NOMO-1 (cell line): ENCODE measurements at regions not wholly inside any gene's neighbourhood (a gene's known extent, or its start where the extent isn't known, plus 50 kb on each side); places are given as distances from the start of the nearest gene placed in this dataset.
"Not testable (repeated sequence)": the region's sequence is repeated elsewhere in the genome, so short reads cannot be mapped to it uniquely, and the experiment has no call there.

Experiments used
- DNase-seq, 2 experiments: peaks; one replicate each; lab custom pipeline; 2025; ENCODE audit not compliant: unreplicated experiment in 2 of 2; lab: John Stamatoyannopoulos, UW

- DNase-seq = no peak
Observed at GRCh38 chr20:57818418-57819181, 108.8 kb upstream of the PMEPA1 start.

DNA sequence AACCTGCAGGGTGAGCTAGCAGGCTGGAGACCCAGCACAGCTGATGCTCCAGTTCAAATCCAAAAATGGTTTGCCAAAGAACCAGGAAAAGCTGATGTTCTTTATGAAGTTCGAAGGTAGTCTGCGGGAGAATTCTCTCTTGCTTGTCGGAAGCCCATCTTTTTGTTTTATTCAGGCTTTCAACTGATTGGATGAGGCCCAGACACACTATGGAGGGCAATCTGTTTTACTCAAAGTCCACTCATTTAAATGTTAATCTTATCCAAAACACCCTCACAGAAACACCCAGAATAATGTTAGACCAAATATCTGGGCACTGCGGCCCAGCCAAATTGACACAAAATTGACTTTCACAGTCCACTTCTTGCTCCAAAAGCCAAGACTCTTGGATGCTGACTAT lies 105.6 kb upstream of the PMEPA1 start:
- DNase-seq = no peak

GRCh38 chr20:57814529-57814928 lies 104.7 kb upstream of the PMEPA1 start:
- DNase-seq = no peak

DNA sequence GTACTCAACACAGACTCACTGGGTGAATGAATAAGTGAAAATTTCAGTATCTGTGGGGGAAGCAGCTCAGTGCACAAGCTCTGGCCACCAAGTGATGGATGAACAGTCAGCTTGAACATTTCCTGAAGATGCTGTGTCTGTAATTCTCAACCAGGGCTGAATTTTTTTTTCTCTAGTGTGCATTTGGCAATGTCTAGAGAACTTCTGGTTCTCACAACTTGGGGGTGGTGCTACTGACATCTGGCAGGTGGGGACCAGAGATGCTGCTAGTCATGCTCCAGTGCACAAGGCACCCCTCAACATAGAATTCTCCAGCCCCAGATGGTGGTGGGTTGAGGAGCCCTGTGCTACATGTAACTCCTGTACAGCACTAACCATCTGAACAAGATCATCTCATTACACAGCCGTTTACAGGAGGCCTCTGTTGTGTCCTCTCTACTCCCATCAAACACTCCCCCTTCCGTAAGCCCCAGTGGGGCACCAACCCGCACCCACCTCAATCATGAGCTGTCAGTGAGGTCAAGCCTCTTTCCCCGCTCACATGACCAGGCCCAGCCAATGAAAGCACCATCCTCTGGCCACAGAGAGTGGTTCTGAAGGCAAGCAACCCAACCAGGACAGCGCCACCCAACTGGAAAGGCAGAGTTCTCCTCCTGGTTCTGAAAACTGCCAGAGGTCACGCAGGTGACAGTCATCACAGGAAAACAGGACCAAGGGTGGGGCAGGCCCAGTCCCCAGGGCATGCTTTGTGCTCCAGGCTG lies 103.9 kb upstream of the PMEPA1 start:
- no peak for DNase-seq

GRCh38 chr20:57812632-57813031 lies 102.8 kb upstream of the PMEPA1 start:
- DNase-seq = not testable (repeated sequence)

GRCh38 chr20:57811374-57812020 lies 101.7 kb upstream of the PMEPA1 start:
- no peak for DNase-seq

GRCh38 chr20:57810511-57811373 lies 100.9 kb upstream of the PMEPA1 start:
- no peak for DNase-seq

DNA sequence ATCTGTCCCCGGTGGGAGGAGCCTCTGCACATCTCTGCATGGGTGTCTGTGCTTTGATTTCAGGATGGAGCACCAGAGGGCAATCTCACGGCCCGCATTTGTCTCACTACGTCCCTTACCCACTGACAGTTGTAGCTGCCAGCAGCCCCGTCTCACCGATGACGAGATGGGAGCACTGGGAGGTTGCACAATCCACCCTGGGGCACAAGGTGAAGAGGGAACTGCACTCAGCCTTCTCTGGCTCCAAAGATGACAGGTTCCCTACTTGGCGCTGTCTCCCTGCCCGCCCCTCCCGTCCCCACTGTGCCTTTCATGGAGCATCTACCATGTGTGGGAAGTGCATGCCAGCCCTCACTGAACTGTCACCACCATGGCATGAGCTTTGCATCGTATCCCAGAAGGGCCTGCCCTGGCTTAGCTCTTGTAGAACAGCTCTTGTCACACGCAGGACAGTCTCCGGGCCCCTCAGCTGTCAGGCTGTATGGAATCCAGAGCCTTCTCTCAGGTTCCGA lies 99.9 kb upstream of the PMEPA1 start:
- peak; percentile 2 to 22 for DNase-seq

DNA sequence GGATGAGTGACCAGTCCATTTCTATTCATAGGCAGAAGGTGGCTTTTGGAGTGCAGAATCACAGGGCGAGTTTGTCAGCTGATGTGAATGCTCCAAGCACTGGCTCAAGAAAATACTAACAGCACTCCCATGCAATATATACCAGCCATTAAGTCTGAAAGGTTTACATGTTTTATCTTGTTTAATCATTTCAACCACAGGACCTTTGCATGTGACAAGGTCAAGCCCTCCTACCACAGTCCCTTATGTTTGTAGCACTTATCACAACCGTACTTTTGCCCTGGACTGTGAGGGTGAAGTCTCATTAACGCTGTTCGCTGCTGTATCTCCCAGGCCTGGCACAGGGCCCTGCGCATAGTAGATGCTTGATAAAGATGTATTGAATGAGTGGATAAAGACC lies 99.3 kb upstream of the PMEPA1 start:
- no peak for DNase-seq

DNA sequence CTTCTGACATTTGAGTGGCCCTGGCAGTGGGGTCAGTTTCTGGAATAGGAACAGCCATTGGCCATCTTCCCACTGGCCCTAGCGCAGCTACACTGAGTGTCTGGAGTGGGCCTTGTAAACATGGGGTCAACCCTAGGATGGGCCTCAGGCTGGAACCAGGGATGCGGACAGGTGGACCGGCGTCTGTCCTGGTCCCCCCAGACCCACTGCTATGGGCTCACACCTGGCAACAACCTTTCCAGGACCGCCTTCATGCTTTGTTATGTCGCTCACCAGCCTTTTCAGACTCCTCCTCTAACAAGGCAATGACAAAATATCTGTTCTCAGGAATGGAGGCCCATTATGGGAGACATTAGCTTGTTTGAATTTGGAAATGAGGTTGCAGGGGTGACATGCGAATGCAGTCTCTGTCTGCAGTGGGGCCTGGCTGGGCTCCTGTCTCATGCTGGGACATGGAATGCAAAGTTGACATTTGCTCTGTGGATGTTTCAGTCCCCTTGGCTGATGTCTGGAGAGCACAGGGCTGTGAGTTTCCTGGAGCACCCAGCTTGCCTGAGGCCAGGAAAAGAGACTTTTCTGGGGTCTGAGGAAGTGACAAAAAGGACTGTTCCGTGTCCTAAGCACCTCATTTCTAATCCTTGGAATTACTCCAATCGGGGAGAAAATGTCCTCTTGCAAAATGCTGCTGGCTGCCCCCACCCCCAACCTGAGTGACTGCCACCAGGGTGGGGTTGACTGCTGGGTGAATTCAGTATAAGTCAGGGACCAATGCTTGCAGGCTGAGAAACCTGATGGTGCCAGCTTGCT lies 98.7 kb upstream of the PMEPA1 start:
- DNase-seq = no peak

DNA sequence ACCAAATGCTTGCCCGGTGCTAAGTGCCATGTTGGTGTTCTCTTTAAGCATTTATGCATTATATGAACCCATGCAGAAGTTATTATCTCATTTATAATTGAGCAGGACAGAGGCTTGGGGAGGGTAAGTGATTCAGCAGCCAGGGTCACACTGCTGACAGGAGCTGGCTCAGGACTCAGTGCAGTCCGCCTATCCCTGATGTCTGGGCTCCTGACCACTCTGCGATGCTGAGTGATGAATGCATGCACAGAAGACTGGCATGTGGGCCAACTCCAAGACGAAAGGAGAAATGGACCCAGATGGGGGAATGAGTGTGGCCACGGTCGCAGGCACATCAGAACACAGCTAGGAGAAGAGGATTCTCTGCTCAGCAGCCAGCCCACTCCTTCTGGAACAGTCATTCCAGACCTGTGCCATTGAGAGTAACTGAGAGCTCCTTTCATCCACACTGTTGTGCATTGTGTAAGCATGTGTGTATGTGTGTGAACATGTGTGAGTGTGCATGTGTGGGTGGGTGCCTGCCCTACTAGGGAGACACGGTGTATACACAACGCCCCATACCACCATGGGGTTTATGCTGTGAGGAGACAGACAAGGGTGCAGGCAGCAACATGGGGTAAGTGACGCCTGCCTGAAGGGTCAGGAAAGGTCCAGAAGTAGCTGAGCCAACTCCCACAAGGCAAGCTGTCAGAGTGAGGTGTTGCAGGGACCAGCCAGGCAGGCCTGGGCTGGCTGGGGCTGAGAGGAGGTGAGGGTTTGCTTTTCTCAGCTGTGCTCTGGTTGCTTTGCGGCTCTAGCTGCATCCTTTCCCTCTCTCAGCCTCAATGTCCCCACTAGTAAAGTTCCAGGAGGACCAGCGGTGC lies 97.8 kb upstream of the PMEPA1 start:
- DNase-seq = no peak

DNA sequence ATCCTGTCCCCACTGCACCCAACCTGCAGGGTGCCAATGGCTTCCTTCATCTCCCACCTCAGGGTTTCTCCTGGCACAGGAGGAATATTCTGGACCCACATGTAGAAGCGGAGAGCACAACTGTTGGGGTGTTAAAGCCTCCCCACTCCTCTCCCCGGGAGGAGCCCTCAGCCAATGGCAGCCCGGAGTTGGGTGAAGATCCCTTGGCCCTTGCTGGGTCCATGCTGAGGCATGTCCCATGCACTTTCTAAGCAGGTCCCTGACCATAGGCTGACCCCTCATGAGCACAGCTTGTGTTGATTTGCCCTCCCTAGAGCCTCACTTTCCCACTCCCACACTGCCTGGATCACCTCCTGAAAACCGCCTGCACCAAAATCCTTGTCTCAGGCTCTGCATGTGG lies 97.2 kb upstream of the PMEPA1 start:
- no peak for DNase-seq

- DNase-seq = no peak
Observed at GRCh38 chr20:57806476-57806875, 96.7 kb upstream of the PMEPA1 start.

DNA sequence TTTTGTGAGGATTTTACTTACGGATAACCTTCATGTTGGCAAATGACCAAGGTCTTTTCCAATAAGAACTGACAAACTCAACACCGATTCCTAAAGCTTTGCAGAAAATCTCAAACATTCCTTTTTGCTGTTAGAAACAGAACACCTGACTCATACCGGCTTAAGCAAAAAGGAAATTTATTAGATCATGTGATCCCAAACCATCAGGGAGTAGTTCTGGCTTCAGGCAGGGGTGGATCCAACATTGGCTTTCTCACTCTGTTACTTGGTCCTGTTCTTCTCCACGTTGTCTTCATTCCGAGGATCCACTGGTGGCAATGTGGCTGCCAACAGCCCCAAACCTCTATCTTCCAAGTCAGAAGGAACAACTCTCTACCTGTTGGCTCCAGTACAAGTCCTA lies 95.9 kb upstream of the PMEPA1 start:
- no peak for DNase-seq

DNA sequence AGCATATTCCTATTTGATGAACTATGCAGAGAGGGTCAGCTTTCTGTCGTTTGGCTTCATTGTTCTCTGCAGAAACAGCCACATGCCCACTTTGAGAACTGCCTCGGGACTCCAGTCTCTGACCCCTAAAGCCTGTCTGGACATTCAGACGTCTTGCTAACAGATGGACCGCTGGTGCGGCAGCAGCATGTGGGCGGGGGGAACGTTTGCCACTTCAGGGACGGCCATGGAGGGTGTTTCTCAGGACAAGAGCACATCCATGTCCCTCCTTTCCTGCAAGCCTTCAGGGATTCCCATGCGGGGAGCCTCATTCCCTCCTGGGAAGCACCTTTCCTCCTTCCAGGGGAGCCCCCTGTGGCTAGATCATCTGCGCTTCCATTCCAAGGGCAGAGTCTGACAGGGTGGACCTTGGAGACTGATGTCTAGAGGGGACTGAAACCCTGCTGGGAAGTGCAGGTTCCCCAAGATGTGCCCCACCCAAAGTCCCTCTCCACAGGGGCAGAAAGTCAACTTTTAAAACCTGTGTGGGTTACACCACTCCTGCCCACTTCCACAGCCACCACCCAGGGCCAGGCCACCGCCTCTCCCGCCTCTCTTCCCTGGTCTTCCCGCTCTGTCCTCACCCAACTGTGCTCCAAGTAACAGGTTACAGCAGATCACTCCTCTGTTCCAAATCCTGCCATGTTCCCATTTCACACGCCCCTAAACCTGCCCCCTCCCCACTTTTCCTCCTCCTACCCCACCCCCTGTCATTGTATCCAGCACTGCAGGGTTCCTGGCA lies 94.8 kb upstream of the PMEPA1 start:
- no peak for DNase-seq

DNA sequence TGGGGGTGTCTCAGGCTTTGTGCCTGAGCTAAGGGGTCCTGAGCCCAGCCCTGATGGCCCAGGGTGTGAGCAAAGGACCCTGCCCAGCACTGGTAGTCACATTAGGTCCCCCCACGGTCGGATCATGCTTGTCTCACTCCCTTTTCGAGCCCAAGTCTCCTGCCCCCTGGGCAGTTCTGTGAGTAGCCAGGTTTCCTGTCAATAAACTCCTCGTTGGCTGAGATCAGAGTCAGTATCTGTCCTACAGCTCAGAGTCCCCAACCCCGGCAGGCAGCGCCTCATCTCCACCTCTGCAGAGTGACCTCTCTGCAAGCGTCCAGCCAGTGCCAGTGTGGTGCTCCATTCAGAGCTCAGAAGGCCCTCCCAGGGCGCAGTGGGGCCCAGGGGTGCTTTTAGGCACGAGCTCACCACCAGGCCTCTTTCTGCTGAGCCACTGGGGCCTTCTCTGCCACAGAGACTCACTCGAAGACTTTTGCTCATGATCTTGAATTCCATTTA lies 93.7 kb upstream of the PMEPA1 start:
- DNase-seq = no peak

- DNase-seq = no peak
Observed at GRCh38 chr20:57802765-57803507, 93.1 kb upstream of the PMEPA1 start.
